SH-SY5Y (cell line): ENCODE measurements at regions not wholly inside any gene's neighbourhood (a gene's known extent, or its start where the extent isn't known, plus 50 kb on each side); places are given as distances from the start of the nearest gene placed in this dataset.

Experiments used
- GATA2 ChIP-seq: IDR thresholded peaks from 2 replicates; pipeline ENCODE4 v1.6.1; 2011; ENCODE audit warnings: mild to moderate bottlenecking, low read depth, low read length
- GATA3 ChIP-seq: IDR thresholded peaks from 2 replicates; pipeline ENCODE4 v1.6.1; 2011; ENCODE audit warnings: low read depth, mild to moderate bottlenecking, low read length, moderate library complexity

- no peak for TF ChIP-seq GATA2
- no peak for TF ChIP-seq GATA3
Measured at GRCh38 chr18:64379662-64380061, 230.8 kb upstream of the LINC00305 start.
